ENCODE measurements at regions not wholly inside any gene's neighbourhood (a gene's known extent, or its start where the extent isn't known, plus 50 kb on each side); places are given as distances from the start of the nearest gene placed in this dataset.

DNA sequence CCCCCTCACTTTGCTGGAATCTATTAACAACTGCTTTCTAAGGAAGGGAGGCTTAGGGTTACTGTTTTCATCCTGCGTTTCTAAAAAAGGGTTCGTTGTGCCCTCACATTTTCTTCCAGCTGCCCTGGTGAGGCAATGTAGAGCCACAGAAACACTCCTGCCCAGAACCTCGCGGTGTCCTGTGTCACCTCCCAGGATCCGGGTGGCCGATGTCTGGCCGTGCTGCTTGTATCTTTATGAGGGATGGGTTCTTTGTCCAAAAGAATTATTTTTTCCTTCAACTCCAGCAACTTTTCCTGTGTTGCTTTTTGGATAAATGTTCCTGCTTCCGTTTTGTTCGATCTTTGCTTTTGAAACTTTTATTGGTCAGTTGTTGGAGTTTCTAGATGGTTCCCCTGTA, 291.8 kb upstream of the HS6ST1 start:
- TF ChIP-seq, protein P1, sequence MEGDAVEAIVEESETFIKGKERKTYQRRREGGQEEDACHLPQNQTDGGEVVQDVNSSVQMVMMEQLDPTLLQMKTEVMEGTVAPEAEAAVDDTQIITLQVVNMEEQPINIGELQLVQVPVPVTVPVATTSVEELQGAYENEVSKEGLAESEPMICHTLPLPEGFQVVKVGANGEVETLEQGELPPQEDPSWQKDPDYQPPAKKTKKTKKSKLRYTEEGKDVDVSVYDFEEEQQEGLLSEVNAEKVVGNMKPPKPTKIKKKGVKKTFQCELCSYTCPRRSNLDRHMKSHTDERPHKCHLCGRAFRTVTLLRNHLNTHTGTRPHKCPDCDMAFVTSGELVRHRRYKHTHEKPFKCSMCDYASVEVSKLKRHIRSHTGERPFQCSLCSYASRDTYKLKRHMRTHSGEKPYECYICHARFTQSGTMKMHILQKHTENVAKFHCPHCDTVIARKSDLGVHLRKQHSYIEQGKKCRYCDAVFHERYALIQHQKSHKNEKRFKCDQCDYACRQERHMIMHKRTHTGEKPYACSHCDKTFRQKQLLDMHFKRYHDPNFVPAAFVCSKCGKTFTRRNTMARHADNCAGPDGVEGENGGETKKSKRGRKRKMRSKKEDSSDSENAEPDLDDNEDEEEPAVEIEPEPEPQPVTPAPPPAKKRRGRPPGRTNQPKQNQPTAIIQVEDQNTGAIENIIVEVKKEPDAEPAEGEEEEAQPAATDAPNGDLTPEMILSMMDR (IDR thresholded peaks at IDR 0.05 in 4 of 5, conservative IDR thresholded peaks at IDR 0.05 in 1 of 5): no peak
- TF ChIP-seq POLR2A (IDR thresholded peaks at IDR 0.05): no peak
